ENCODE measurements at regions not wholly inside any gene's neighbourhood (a gene's known extent, or its start where the extent isn't known, plus 50 kb on each side); places are given as distances from the start of the nearest gene placed in this dataset.

DNA sequence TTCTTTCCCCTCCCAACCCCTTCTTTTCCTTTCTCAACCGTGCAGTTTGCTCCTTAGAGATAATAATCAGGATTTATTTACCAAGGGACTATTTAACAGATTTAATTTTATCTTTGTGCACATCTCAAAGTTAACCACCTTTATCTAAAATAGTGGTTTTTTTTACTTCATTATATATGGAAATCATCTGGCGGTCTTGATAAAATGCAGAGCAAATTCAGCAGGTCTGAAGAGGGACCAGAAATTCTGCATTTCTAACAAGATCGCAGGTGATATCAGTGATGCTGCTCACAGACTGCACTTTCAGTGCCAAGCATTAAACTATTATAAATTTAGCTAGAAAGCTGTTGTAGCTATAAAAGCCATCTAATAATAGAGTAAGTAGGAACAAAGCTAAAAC is 83.4 kb upstream of the NEGR1 start:
- DNase-seq = no peak

DNA sequence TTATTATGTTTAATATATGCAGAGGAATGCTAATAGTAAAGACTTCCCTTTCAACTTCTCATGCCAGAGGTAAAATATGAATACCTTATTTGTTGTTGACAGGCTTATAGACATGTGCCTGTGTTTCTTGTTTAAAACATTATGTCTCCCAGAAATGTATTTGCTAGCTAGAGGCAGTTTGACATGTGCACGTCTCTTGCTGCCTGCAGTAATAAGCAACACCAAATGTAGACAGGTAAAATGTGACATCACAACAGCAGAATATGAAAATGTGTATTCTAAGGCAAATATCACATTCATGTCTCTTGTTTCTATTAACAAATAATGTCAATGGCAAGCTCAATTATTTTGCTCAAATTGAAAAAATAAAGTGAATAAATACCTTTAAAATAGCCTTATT is 80.2 kb upstream of the NEGR1 start:
- DNase-seq = no peak

DNA sequence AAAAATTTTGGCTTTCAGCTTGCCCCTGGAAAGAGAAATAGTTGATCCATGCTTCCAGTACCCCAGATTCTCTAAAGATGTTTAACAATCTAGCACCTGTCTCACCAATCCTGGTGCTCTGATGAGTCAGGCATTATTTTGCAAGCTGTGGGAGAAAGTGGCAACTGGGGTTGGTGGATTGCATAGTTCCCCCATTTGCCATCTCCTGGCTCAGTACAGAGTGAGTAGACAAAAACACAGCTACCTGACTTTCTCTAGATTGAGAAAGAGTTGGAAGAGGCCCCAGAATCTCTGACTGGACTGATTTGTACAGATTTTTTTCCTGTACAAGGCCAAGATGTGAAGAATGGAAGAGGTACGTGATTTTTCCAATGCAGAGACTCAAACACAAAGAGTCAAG is 75.1 kb upstream of the NEGR1 start:
- peak; percentile 10 for DNase-seq

DNA sequence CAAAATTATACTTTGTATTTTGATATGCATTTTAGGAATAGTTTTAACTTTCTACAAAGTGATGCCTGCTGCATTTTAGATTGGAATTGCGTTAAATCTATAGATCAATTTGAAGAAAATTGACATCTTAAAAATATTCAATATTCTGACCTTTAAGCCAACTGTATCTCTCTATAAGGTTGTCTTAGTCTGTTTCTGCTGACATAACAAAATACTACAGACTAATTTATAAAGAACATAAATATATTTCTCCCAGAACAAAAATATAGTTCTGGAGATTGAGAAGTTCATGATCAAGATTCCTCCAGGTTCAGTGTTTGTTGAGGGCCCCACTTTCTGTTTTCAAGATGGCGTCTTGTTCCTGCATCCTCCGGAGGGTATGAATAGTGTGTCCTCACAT is 73.6 kb upstream of the NEGR1 start:
- no peak for DNase-seq

DNA sequence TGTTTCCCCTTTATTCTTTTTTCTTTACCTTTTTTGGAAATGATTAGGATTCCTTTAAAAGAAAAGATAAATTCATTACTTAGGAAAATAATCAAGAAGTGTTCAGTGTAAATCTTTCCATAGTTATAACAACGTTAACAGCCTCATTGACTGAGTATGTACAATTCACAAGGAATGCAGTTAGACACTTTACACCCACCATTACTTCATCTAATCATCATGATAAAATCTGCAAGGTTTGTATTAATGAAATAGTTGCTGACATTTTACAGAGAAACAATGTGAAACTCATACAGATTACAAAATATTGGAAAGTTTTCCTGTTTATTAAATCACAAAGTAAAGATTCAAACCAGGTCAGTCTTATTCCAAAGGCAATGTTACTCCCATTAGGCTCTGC is 59.3 kb upstream of the NEGR1 start:
- peak; percentile 4 for DNase-seq

DNA sequence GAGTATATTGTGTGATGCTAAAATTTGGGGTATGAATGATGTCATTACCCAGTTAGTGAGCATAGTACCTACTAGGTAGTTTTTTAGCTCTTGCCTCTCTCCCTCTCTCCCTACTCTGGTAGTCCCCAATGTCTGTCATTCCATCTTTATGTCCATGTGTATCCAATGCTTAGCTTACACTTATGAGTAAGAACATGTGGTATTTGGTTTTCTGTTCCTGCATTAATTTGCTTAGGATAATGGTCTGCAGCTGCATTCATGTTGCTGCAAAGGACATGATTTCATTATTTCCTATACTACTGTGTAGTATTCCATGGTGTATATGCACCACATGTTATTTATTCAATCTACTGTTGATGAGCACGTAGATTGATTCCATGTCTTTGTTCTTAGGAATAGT is 54.4 kb upstream of the NEGR1 start:
- peak; percentile 57 for DNase-seq
